HL-60 (cell line): ENCODE measurements at regions not wholly inside any gene's neighbourhood (a gene's known extent, or its start where the extent isn't known, plus 50 kb on each side); places are given as distances from the start of the nearest gene placed in this dataset.

Source experiments
- DNase-seq, 2 experiments: peaks; one replicate each; pipeline ENCODE4 v3.0.0-alpha.2; 2010 to 2020; ENCODE audit warnings: low read depth in 1 of 2, low spot score in 1 of 2
- H3K27ac ChIP-seq: fragments of 250-450 bp; sonication (Bioruptor Pico); replicated peaks from 2 replicates; pipeline ENCODE4 v1.5.1; 2020; ENCODE audit warnings: mild to moderate bottlenecking, moderate library complexity
- H3K27me3 ChIP-seq: fragments of 250-450 bp; sonication (Bioruptor Pico); 2 replicates; pipeline ENCODE4 v1.5.1; 2021; ENCODE audit warnings: mild to moderate bottlenecking, moderate library complexity; ENCODE audit not compliant: insufficient read depth, poor library complexity, severe bottlenecking
- H3K4me3 ChIP-seq: replicated peaks from 2 replicates; pipeline ENCODE4 v1.5.1; 2011; ENCODE audit warnings: mild to moderate bottlenecking, control low read depth, low read length; ENCODE audit not compliant: insufficient read depth
- GABPA ChIP-seq: IDR thresholded peaks from 2 replicates; pipeline ENCODE4 v1.6.1; 2012; ENCODE audit warnings: low read depth
- POLR2AphosphoS5 ChIP-seq: IDR thresholded peaks from 2 replicates; pipeline ENCODE4 v1.6.1; 2012; ENCODE audit warnings: low read depth
- SPI1 ChIP-seq: IDR thresholded peaks from 2 replicates; pipeline ENCODE4 v1.6.1; 2012; ENCODE audit warnings: low read depth, mild to moderate bottlenecking, borderline replicate concordance
- TF ChIP-seq, protein P1 (sequence below): IDR thresholded peaks from one replicate; pipeline ENCODE4 v1.5.1; 2011; ENCODE audit warnings: low read length, control low read depth, inconsistent platforms; ENCODE audit not compliant: insufficient read depth
- TF ChIP-seq, protein P2 (sequence below): IDR thresholded peaks from 2 replicates; pipeline ENCODE4 v1.6.1; 2012; ENCODE audit warnings: low read depth; ENCODE audit not compliant: insufficient replicate concordance

DNA sequence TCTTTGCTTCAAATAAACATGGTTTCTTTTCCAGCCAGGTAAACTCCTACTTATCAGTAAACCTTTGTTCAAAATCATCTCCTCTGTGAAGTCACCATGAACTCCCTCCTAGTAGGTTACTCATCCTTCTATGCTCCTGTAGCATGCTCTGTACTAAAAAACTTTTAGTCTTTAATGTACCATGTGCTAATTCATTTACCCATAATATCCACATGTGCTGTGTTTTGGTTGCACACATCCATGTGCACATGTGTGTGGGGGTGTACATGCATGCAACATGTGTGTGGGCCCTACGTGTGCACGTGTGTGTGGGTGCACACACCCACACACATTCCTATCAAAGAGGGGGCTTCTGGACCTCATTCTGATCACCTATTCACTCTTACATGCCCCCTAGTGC is 259.9 kb upstream of the SP4 start:
- TF ChIP-seq, protein P1, sequence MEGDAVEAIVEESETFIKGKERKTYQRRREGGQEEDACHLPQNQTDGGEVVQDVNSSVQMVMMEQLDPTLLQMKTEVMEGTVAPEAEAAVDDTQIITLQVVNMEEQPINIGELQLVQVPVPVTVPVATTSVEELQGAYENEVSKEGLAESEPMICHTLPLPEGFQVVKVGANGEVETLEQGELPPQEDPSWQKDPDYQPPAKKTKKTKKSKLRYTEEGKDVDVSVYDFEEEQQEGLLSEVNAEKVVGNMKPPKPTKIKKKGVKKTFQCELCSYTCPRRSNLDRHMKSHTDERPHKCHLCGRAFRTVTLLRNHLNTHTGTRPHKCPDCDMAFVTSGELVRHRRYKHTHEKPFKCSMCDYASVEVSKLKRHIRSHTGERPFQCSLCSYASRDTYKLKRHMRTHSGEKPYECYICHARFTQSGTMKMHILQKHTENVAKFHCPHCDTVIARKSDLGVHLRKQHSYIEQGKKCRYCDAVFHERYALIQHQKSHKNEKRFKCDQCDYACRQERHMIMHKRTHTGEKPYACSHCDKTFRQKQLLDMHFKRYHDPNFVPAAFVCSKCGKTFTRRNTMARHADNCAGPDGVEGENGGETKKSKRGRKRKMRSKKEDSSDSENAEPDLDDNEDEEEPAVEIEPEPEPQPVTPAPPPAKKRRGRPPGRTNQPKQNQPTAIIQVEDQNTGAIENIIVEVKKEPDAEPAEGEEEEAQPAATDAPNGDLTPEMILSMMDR, result no peak
- TF ChIP-seq, protein P2, sequence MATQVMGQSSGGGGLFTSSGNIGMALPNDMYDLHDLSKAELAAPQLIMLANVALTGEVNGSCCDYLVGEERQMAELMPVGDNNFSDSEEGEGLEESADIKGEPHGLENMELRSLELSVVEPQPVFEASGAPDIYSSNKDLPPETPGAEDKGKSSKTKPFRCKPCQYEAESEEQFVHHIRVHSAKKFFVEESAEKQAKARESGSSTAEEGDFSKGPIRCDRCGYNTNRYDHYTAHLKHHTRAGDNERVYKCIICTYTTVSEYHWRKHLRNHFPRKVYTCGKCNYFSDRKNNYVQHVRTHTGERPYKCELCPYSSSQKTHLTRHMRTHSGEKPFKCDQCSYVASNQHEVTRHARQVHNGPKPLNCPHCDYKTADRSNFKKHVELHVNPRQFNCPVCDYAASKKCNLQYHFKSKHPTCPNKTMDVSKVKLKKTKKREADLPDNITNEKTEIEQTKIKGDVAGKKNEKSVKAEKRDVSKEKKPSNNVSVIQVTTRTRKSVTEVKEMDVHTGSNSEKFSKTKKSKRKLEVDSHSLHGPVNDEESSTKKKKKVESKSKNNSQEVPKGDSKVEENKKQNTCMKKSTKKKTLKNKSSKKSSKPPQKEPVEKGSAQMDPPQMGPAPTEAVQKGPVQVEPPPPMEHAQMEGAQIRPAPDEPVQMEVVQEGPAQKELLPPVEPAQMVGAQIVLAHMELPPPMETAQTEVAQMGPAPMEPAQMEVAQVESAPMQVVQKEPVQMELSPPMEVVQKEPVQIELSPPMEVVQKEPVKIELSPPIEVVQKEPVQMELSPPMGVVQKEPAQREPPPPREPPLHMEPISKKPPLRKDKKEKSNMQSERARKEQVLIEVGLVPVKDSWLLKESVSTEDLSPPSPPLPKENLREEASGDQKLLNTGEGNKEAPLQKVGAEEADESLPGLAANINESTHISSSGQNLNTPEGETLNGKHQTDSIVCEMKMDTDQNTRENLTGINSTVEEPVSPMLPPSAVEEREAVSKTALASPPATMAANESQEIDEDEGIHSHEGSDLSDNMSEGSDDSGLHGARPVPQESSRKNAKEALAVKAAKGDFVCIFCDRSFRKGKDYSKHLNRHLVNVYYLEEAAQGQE, result no peak
- TF ChIP-seq POLR2AphosphoS5, result no peak
- TF ChIP-seq GABPA, result no peak
- no peak for TF ChIP-seq SPI1

DNA sequence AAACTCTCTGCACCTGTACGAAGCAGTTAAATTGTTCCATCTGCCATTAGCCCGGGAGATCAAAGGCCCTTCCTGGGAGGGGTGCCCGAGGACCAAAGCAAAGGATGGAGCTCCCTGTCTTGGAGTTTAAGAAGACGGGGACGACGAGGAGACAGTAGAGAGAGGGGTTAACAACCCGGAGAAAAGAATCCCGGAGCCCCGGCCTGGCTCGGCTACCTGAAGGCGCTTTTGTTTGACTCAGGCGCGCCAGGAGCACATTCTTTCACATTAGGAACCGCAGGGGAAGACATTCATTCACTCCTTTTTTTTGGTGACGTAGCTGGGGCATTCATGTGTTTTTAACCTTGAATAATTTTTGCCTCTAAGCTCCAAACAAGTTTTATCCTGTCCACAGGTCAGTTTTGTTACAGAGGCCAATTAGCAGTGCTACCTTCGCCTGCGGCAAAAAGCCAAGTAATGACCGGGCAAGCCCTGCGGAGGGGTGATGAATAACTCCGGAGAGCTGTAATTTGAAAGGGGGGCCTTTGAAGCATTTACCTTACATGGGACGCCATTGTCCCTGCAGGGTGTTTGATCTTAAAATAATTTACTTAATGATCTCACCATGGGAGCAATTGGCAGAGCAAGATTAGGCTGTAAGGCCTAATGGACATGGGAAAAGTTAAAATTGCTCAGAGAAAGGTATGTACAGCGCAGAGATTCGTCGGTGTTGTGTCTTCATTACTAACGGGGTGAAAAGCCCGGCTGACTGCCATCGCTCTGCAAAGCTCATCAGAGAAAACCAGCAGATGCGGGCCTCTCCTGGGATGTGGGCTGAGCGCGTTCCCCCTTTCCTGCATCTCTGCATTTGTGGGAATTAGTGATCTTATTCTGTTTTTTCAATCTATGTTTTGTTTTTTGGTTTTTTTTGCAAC is 258.0 kb upstream of the SP4 start:
- H3K27me3 ChIP-seq, result no peaks in the 10 kb centered on the region
- H3K27ac ChIP-seq, result no peak overlapping the region
- no peak overlapping the region for H3K4me3 ChIP-seq
- no peak for DNase-seq
- TF ChIP-seq GABPA, result no peak
- TF ChIP-seq, protein P2, result no peak
- TF ChIP-seq, protein P1, result no peak
- TF ChIP-seq SPI1, result no peak
- TF ChIP-seq POLR2AphosphoS5, result no peak

More for the DNA sequence above, 259.9 kb upstream of the SP4 start:
- no peak overlapping the region for H3K27ac ChIP-seq
- no peak for DNase-seq
- H3K4me3 ChIP-seq, result no peak overlapping the region
- H3K27me3 ChIP-seq, result no peaks in the 10 kb centered on the region

DNA sequence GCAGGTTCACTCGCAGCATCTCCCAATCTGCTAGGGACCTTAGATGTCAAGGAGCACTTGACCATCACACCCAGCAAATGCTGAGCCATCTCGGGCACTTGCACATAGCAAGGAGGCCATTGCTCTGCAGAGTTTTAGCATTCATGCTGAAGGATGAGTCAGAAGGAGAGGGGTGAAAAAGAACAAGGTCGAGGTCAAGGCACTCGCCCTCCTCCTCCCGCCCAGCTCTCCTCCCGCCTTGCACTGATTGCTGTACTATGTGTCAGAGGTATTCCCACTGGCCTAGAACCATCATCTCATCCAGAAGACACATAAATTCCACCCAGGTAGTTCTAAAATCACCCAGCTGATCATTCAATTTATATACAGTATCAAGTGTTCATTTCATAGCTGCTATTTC is 255.1 kb upstream of the SP4 start:
- no peaks in the 10 kb centered on the region for H3K27me3 ChIP-seq
- H3K4me3 ChIP-seq, result no peak overlapping the region
- DNase-seq, result no peak
- no peak overlapping the region for H3K27ac ChIP-seq
- no peak for TF ChIP-seq GABPA
- TF ChIP-seq POLR2AphosphoS5, result no peak
- no peak for TF ChIP-seq SPI1
- TF ChIP-seq, protein P1, result no peak
- TF ChIP-seq, protein P2, result no peak
